ENCODE measurements at regions not wholly inside any gene's neighbourhood (a gene's known extent, or its start where the extent isn't known, plus 50 kb on each side); places are given as distances from the start of the nearest gene placed in this dataset.

DNA sequence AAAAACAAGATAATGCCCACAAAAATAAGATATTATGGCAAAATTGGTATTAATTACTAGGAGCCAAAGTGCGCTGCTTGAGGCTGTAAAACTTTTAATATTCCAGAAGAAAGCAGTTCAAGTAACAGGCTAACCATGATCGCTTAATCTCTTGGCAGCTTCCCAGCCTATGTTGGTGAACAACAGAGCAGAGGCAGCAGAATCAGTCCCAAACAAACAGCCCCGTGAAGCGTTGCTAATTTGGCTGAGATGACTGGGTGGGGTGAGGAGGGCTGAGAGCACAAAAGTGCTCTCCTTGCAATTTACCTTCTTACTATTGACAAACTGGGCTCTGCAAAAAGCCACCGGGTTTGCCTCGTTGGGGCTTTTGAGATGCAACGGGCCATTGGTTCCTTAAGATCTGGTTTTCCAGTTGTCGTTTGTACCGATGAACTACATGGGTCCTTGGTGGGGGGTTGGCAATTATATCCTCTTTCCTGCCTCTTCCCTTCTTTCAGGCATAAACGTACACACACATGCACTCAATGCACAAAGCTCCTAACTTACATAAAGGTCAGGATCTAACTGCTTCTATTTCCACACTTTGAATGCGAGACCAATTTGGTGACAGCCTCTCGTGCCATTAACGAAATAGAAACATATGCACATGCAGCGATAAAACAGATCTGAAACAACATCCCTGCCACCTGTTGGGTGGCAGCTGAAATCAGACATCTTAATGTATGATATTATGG lies 407.6 kb upstream of the CADM1 start:
- TF ChIP-seq POLR2A (IDR thresholded peaks at IDR 0.05; ENCODE audit: low read length) (no peak), GATA1 (IDR thresholded peaks at IDR 0.05; ENCODE audit: low read depth, low read length) (no peak)

Measured in erythroblast (primary cell).